ENCODE measurements at regions not wholly inside any gene's neighbourhood (a gene's known extent, or its start where the extent isn't known, plus 50 kb on each side); places are given as distances from the start of the nearest gene placed in this dataset.

GRCh38 chr6:40308533-40309306, 278.4 kb downstream of the LRFN2 start:
- 10 to 14% methylated on average over 12 of the region's 12 CpGs for WGBS, 2 donors
- Histone ChIP-seq H3K4me3 (no peak overlapping the region), H3K9me3 (no peaks in the 10 kb centered on the region), H3K27ac (no peak overlapping the region), H3K27me3 (peaks cover 0 to 16% (median 0%) of the 10 kb centered on the region in 3 donors), H3K36me3 (no peaks in the 10 kb centered on the region), H3K4me1 (no peaks in the 10 kb centered on the region)
- no peak for DNase-seq
- intact Hi-C loops (cut with DNase I), result loop anchor here (2.0 to 5.0 kb wide), 2 partner anchors 328 to 946 kb away; no protein-coding TSS in a partner anchor
- no peak for TF ChIP-seq POLR2A (IDR thresholded peaks at IDR 0.05)
- TF ChIP-seq CTCF (IDR thresholded peaks at IDR 0.05), result peak; percentile 28 to 84 (median 70)

GRCh38 chr6:40307712-40308111, 279.5 kb downstream of the LRFN2 start:
- 51 to 59% methylated on average over 5 of the region's 5 CpGs for WGBS, 2 donors
- no peak overlapping the region for H3K4me3 ChIP-seq
- intact Hi-C loops (cut with DNase I), result loop anchor here (2.0 to 5.0 kb wide), 2 partner anchors 327 to 945 kb away; no protein-coding TSS in a partner anchor

GRCh38 chr6:40302856-40303454, 284.2 kb downstream of the LRFN2 start:
- 88 to 90% methylated on average over 8 of the region's 8 CpGs for WGBS, 2 donors
- H3K4me1 ChIP-seq, result no peaks in the 10 kb centered on the region
- H3K27ac ChIP-seq, result no peak overlapping the region
- DNase-seq, result no peak
- no peaks in the 10 kb centered on the region for H3K9me3 ChIP-seq
- H3K36me3 ChIP-seq, result no peaks in the 10 kb centered on the region
- no peak for TF ChIP-seq CTCF (IDR thresholded peaks at IDR 0.05)
- no peak for TF ChIP-seq POLR2A (IDR thresholded peaks at IDR 0.05)
- TF ChIP-seq POLR2AphosphoS5 (IDR thresholded peaks at IDR 0.05), result no peak
- no peak for TF ChIP-seq EP300 (IDR thresholded peaks at IDR 0.05)
- H3K4me3 ChIP-seq, result no peak overlapping the region
- intact Hi-C loops (cut with DNase I), result no loop called here
- peaks cover 0 to 6% (median 0%) of the 10 kb centered on the region in 3 donors for H3K27me3 ChIP-seq

More at GRCh38 chr6:40307712-40308111, 279.5 kb downstream of the LRFN2 start:
- no peaks in the 10 kb centered on the region for H3K4me1 ChIP-seq
- no peak for DNase-seq
- H3K27ac ChIP-seq, result no peak overlapping the region
- H3K27me3 ChIP-seq, result peaks cover 0 to 16% (median 0%) of the 10 kb centered on the region in 3 donors
- TF ChIP-seq EP300 (IDR thresholded peaks at IDR 0.05) (no peak), CTCF (IDR thresholded peaks at IDR 0.05) (no peak), POLR2AphosphoS5 (IDR thresholded peaks at IDR 0.05) (no peak), POLR2A (IDR thresholded peaks at IDR 0.05) (no peak)
- no peaks in the 10 kb centered on the region for H3K9me3 ChIP-seq
- H3K36me3 ChIP-seq, result no peaks in the 10 kb centered on the region

- DNase-seq, result no peak
- H3K27ac ChIP-seq, result no peak overlapping the region
- peaks cover 0 to 4% (median 0%) of the 10 kb centered on the region in 3 donors for H3K27me3 ChIP-seq
- no peaks in the 10 kb centered on the region for H3K9me3 ChIP-seq
- intact Hi-C loops (cut with DNase I), result no loop called here
- no peak overlapping the region for H3K4me3 ChIP-seq
- H3K4me1 ChIP-seq, result no peaks in the 10 kb centered on the region
- no peaks in the 10 kb centered on the region for H3K36me3 ChIP-seq
- TF ChIP-seq POLR2A (IDR thresholded peaks at IDR 0.05) (no peak), POLR2AphosphoS5 (IDR thresholded peaks at IDR 0.05) (no peak), CTCF (IDR thresholded peaks at IDR 0.05) (no peak), EP300 (IDR thresholded peaks at IDR 0.05) (no peak)
- WGBS, 2 donors, result 92 to 94% methylated on average over 6 of the region's 6 CpGs
Observed at GRCh38 chr6:40299681-40300080, 287.5 kb downstream of the LRFN2 start.

Measured in sigmoid colon (tissue), 6 donors.